GM19455 (cell line): ENCODE measurements at regions not wholly inside any gene's neighbourhood (a gene's known extent, or its start where the extent isn't known, plus 50 kb on each side); places are given as distances from the start of the nearest gene placed in this dataset.

Source experiments
- ATAC-seq: cut with Tn5 transposase; IDR thresholded peaks from one replicate; pipeline ENCODE4 v1.9.1; 2021; ENCODE audit not compliant: unreplicated experiment

- no peak for ATAC-seq
Observed at GRCh38 chr1:5109633-5110032, 455.2 kb downstream of the AJAP1 start.

- no peak for ATAC-seq
Observed at GRCh38 chr1:5108740-5109139, 454.3 kb downstream of the AJAP1 start.

GRCh38 chr1:5105744-5106143, 451.3 kb downstream of the AJAP1 start:
- no peak for ATAC-seq

- ATAC-seq: no peak
Observed at GRCh38 chr1:5099558-5099957, 445.1 kb downstream of the AJAP1 start.

GRCh38 chr1:5098981-5099385, 444.6 kb downstream of the AJAP1 start:
- ATAC-seq: no peak

GRCh38 chr1:5093042-5093441, 438.6 kb downstream of the AJAP1 start:
- ATAC-seq: no peak

- ATAC-seq: no peak
Observed at GRCh38 chr1:5084676-5085075, 430.3 kb downstream of the AJAP1 start.

- ATAC-seq: no peak
Observed at GRCh38 chr1:5067246-5067645, 412.8 kb downstream of the AJAP1 start.

- no peak for ATAC-seq
Observed at GRCh38 chr1:5053744-5054143, 399.3 kb downstream of the AJAP1 start.

- no peak for ATAC-seq
Observed at GRCh38 chr1:5029136-5029535, 374.7 kb downstream of the AJAP1 start.

- ATAC-seq: no peak
Observed at GRCh38 chr1:5012249-5012648, 357.8 kb downstream of the AJAP1 start.

GRCh38 chr1:5010656-5011055, 356.2 kb downstream of the AJAP1 start:
- ATAC-seq: no peak

GRCh38 chr1:5010236-5010635, 355.8 kb downstream of the AJAP1 start:
- no peak for ATAC-seq

- ATAC-seq: no peak
Observed at GRCh38 chr1:5009376-5010065, 355.1 kb downstream of the AJAP1 start.

GRCh38 chr1:5005171-5005570, 350.8 kb downstream of the AJAP1 start:
- no peak for ATAC-seq

GRCh38 chr1:5002676-5003075, 348.3 kb downstream of the AJAP1 start:
- ATAC-seq: no peak

GRCh38 chr1:5001466-5001865, 347.1 kb downstream of the AJAP1 start:
- ATAC-seq: no peak

- no peak for ATAC-seq
Observed at GRCh38 chr1:4986306-4986705, 331.9 kb downstream of the AJAP1 start.

GRCh38 chr1:4984841-4985240, 330.4 kb downstream of the AJAP1 start:
- no peak for ATAC-seq

GRCh38 chr1:4980211-4980610, 325.8 kb downstream of the AJAP1 start:
- ATAC-seq: no peak

- ATAC-seq: no peak
Observed at GRCh38 chr1:4978660-4979390, 324.4 kb downstream of the AJAP1 start.

- no peak for ATAC-seq
Observed at GRCh38 chr1:4977701-4978100, 323.3 kb downstream of the AJAP1 start.
